Adrenal gland (tissue), 9 donors: ENCODE measurements at regions not wholly inside any gene's neighbourhood (a gene's known extent, or its start where the extent isn't known, plus 50 kb on each side); places are given as distances from the start of the nearest gene placed in this dataset.

Source experiments
- DNase-seq, 7 donors: peaks; one replicate each; pipeline ENCODE4 v3.0.0-alpha.2; 2019 to 2020
- H3K27ac ChIP-seq, 5 donors: fragments of 200-600 bp; sonication (generic) in 4 of 5; 1 replicate in 3 of 5; 2 replicates in 2 of 5; pipeline versions ENCODE4 v1.5.1 to v1.8.0; 2016 to 2020; ENCODE audit warnings: mild to moderate bottlenecking in 1 of 5
- H3K27me3 ChIP-seq: fragments of 200-600 bp; 2 replicates; pipeline ENCODE4 v1.8.0; 2021
- H3K36me3 ChIP-seq, 2 donors: fragments of 200-600 bp; replicated peaks in 1 of 2; 1 replicate in 1 of 2; 2 replicates in 1 of 2; pipeline versions ENCODE4 v1.5.1 to v1.8.0; 2018 to 2022
- H3K4me1 ChIP-seq, 2 donors: fragments of 200-600 bp; replicated peaks in 1 of 2; 1 replicate in 1 of 2; 2 replicates in 1 of 2; pipeline versions ENCODE4 v1.5.1 to v1.8.0; 2018 to 2021
- H3K4me3 ChIP-seq, 4 donors: fragments of 200-600 bp; sonication (generic) in 3 of 4; one replicate each; pipeline ENCODE4 v1.5.1; 2016 to 2018
- H3K9me3 ChIP-seq, 3 donors: fragments of 200-600 bp; sonication (generic) in 1 of 3; replicated peaks in 1 of 3; 1 replicate in 2 of 3; 2 replicates in 1 of 3; pipeline versions ENCODE4 v1.5.1 to v1.8.0; 2016 to 2021
- CTCF ChIP-seq, 6 experiments: fragments of 450-650 bp in 4 of 6; fragments of 200-600 bp in 2 of 6; sonication (generic) in 1 of 6; IDR thresholded peaks; 1 replicate in 5 of 6; 2 replicates in 1 of 6; pipeline versions ENCODE4 v1.5.1 to v1.8.0; 2016 to 2021; ENCODE audit warnings: antibody characterized with exemption in 6 of 6, mild to moderate bottlenecking in 2 of 6, moderate library complexity in 1 of 6
- POLR2A ChIP-seq, 2 donors: fragments of 450-650 bp; IDR thresholded peaks; one replicate each; pipeline ENCODE4 v1.6.1; 2017; ENCODE audit warnings: antibody characterized with exemption in 2 of 2, mild to moderate bottlenecking in 2 of 2, moderate library complexity in 1 of 2
- WGBS, 4 donors: extraction: QIAGEN DNeasy Blood & Tissue Kit in 2 of 4; methylation state at CpG; one replicate each; pipeline versions ENCODE4 v1.1.5 to v1.1.7; 2013 to 2017; 5-methylcytosine and 5-hydroxymethylcytosine counted together
- intact Hi-C, 2 donors: fragments of 100-400 bp; cut with DNase I; formaldehyde crosslinking; loops; one replicate each; pipeline versions ENCODE4 v1.14.1 to v1.15.0; 2022 to 2023
- donor health status: healthy with polysubstance abuse.
- donor health status: Bipolar disorder and iron deficiency.
- donor health status: DM: yes; HTN: yes; CAD: no.
- donor health status: DM: no; HTN: no; CAD: no.
- donor health status: DM: no; HTN: no; CAD: no.

- TF ChIP-seq CTCF (IDR thresholded peaks at IDR 0.05) (no peak), POLR2A (IDR thresholded peaks at IDR 0.05) (no peak)
- WGBS, 4 donors, result 54 to 72% methylated on average over 2 of the region's 2 CpGs; no CpG with 5 or more reads in 2 of the 4 donors
Measured at GRCh38 chrY:7935606-7936005, 1024.1 kb upstream of the AMELY start.

GRCh38 chrY:7932424-7932823 lies 1020.9 kb upstream of the AMELY start:
- no peak for DNase-seq
- Histone ChIP-seq H3K4me1 (no peaks in the 10 kb centered on the region), H3K36me3 (no peaks in the 10 kb centered on the region), H3K27me3 (no peaks in the 10 kb centered on the region), H3K27ac (no peak overlapping the region), H3K9me3 (no peaks in the 10 kb centered on the region), H3K4me3 (no peak overlapping the region)
- 58% methylated on average over 1 of the region's 1 CpG; no CpG with 5 or more reads in 3 of the 4 donors for WGBS, 4 donors
- TF ChIP-seq CTCF (IDR thresholded peaks at IDR 0.05) (no peak), POLR2A (IDR thresholded peaks at IDR 0.05) (no peak)
- intact Hi-C loops, result no loop called here

More at GRCh38 chrY:7935606-7936005, 1024.1 kb upstream of the AMELY start:
- intact Hi-C loops, result no loop called here
- no peak for DNase-seq
- H3K4me3 ChIP-seq, result no peak overlapping the region
- H3K9me3 ChIP-seq, result no peaks in the 10 kb centered on the region
- H3K27ac ChIP-seq, result no peak overlapping the region
- H3K27me3 ChIP-seq, result no peaks in the 10 kb centered on the region
- no peaks in the 10 kb centered on the region for H3K4me1 ChIP-seq
- H3K36me3 ChIP-seq, result no peaks in the 10 kb centered on the region

- Histone ChIP-seq H3K36me3 (no peaks in the 10 kb centered on the region), H3K27ac (no peak overlapping the region), H3K9me3 (no peaks in the 10 kb centered on the region), H3K4me1 (no peaks in the 10 kb centered on the region), H3K4me3 (no peak overlapping the region), H3K27me3 (no peaks in the 10 kb centered on the region)
- WGBS, 4 donors, result 80 to 90% methylated on average over 1 of the region's 1 CpG; no CpG with 5 or more reads in 2 of the 4 donors
- no peak for DNase-seq
- intact Hi-C loops, result no loop called here
- TF ChIP-seq CTCF (IDR thresholded peaks at IDR 0.05), result no peak
Measured at GRCh38 chrY:7929866-7930265, 1018.3 kb upstream of the AMELY start.

GRCh38 chrY:7924059-7924458 lies 1012.5 kb upstream of the AMELY start:
- Histone ChIP-seq H3K36me3 (no peaks in the 10 kb centered on the region), H3K4me1 (no peaks in the 10 kb centered on the region), H3K27ac (no peak overlapping the region), H3K9me3 (no peaks in the 10 kb centered on the region), H3K27me3 (no peaks in the 10 kb centered on the region), H3K4me3 (no peak overlapping the region)
- intact Hi-C loops, result no loop called here
- TF ChIP-seq CTCF (IDR thresholded peaks at IDR 0.05), result no peak
- TF ChIP-seq POLR2A (IDR thresholded peaks at IDR 0.05), result no peak
- DNase-seq, result no peak
- 63 to 70% methylated on average over 1 to 2 of the region's 2 CpGs; no CpG with 5 or more reads in 2 of the 4 donors for WGBS, 4 donors
